H1 (cell line): ENCODE measurements at regions not wholly inside any gene's neighbourhood (a gene's known extent, or its start where the extent isn't known, plus 50 kb on each side); places are given as distances from the start of the nearest gene placed in this dataset.

Experiments used
- CTCF ChIA-PET: fragments of 300-600 bp; sonication (Branson Sonifier 250); formaldehyde crosslinking; loops from one replicate; lab custom pipeline; 2021; ENCODE audit not compliant: partially characterized antibody; lab: Charles Lee
- POLR2A ChIA-PET: fragments of 300-600 bp; sonication (Branson Sonifier 250); formaldehyde crosslinking; loops from one replicate; lab custom pipeline; 2021; ENCODE audit warnings: inconsistent platforms; ENCODE audit not compliant: partially characterized antibody; lab: Charles Lee
- DNase-seq, 2 experiments: peaks; one replicate each; pipeline versions ENCODE4 v3.0.0 to v3.0.0-alpha.2; 2010 to 2022; ENCODE audit warnings: low spot score in 2 of 2, low read depth in 1 of 2, mixed read lengths in 1 of 2
- FAIRE-seq: peaks from 2 replicates; lab custom pipeline; 2011; peaks lifted over from hg19 to GRCh38; lab: Jason Lieb, UNC
- H2AFZ ChIP-seq: 2 replicates; pipeline ENCODE4 v1.8.1; 2012; ENCODE audit warnings: low read length, inconsistent platforms
- H2AK5ac ChIP-seq: 2 replicates; pipeline ENCODE4 v1.6.1; 2013; ENCODE audit warnings: low read depth, low read length
- H2BK120ac ChIP-seq: replicated peaks from 2 replicates; pipeline ENCODE3; 2013; ENCODE audit warnings: low read depth, low read length, inconsistent platforms
- H2BK12ac ChIP-seq: 2 replicates; pipeline ENCODE4 v1.6.1; 2013; ENCODE audit warnings: low read depth, low read length
- H2BK15ac ChIP-seq: 2 replicates; pipeline ENCODE4 v1.6.1; 2013; ENCODE audit warnings: low read length
- H2BK20ac ChIP-seq: 2 replicates; pipeline ENCODE4 v1.6.1; 2013; ENCODE audit warnings: low read length
- H2BK5ac ChIP-seq: 2 replicates; pipeline ENCODE4 v1.6.1; 2013; ENCODE audit warnings: low read depth, low read length
- H3K14ac ChIP-seq: 2 replicates; pipeline ENCODE4 v1.6.1; 2013; ENCODE audit warnings: inconsistent platforms; ENCODE audit not compliant: insufficient read length
- H3K18ac ChIP-seq: 2 replicates; pipeline ENCODE4 v1.6.1; 2013; ENCODE audit warnings: low read length; ENCODE audit errors: extremely low read depth
- H3K23ac ChIP-seq: 2 replicates; pipeline ENCODE4 v1.6.1; 2013; ENCODE audit warnings: inconsistent platforms; ENCODE audit not compliant: insufficient read length
- H3K23me2 ChIP-seq: 2 replicates; pipeline ENCODE4 v1.6.1; 2013; ENCODE audit warnings: low read depth, low read length
- H3K27ac ChIP-seq: 2 replicates; pipeline ENCODE4 v1.6.1; 2011; ENCODE audit warnings: low read depth, low read length, inconsistent platforms
- H3K27me3 ChIP-seq, 4 experiments: replicated peaks in 1 of 4; 1 replicate in 1 of 4; 2 replicates in 3 of 4; pipeline versions ENCODE4 v1.6.1 to v1.8.1; 2011 to 2013; ENCODE audit warnings: low read length in 3 of 4, mild to moderate bottlenecking in 3 of 4, inconsistent platforms in 2 of 4, mixed read lengths in 2 of 4, moderate library complexity in 1 of 4; ENCODE audit not compliant: control insufficient read depth in 3 of 4, insufficient read depth in 3 of 4; ENCODE audit errors: extremely low read depth in 1 of 4
- H3K36me3 ChIP-seq, 4 experiments: 2 replicates each; pipeline versions ENCODE4 v1.6.1 to v1.8.1; 2011 to 2013; ENCODE audit warnings: mild to moderate bottlenecking in 4 of 4, low read length in 3 of 4, moderate library complexity in 2 of 4, control low read depth in 1 of 4, inconsistent platforms in 1 of 4; ENCODE audit not compliant: insufficient read depth in 4 of 4, control insufficient read depth in 2 of 4
- H3K4ac ChIP-seq: replicated peaks from 2 replicates; pipeline ENCODE3; 2013; ENCODE audit warnings: low read length, low read depth, mixed read lengths, inconsistent platforms; ENCODE audit not compliant: insufficient read length
- H3K4me1 ChIP-seq, 4 experiments: replicated peaks in 1 of 4; 1 replicate in 1 of 4; 2 replicates in 3 of 4; pipeline versions ENCODE4 v1.6.1 to v1.8.1; 2011 to 2013; ENCODE audit warnings: low read length in 3 of 4, inconsistent platforms in 2 of 4, mixed read lengths in 1 of 4; ENCODE audit not compliant: insufficient read depth in 4 of 4, control insufficient read depth in 3 of 4
- H3K4me2 ChIP-seq, 2 experiments: 2 replicates each; pipeline versions ENCODE4 v1.6.1 to v1.8.1; 2011 to 2013; ENCODE audit warnings: low read depth in 2 of 2, low read length in 2 of 2, control low read depth in 1 of 2, inconsistent platforms in 1 of 2, mild to moderate bottlenecking in 1 of 2; ENCODE audit not compliant: insufficient read depth in 1 of 2
- H3K4me3 ChIP-seq, 4 experiments: fragments of 200-600, 300-600 bp in 1 of 4; sonication (generic), shearing (Covaris generic), sonication (Bioruptor Twin) in 1 of 4; 2 replicates each; pipeline versions ENCODE4 v1.5.1 to v1.8.1; 2011 to 2016; ENCODE audit warnings: low read length in 4 of 4, low read depth in 3 of 4, control low read depth in 2 of 4, inconsistent platforms in 2 of 4, mild to moderate bottlenecking in 2 of 4, mixed read lengths in 1 of 4, moderate library complexity in 1 of 4; ENCODE audit not compliant: insufficient read depth in 2 of 4; ENCODE audit errors: extremely low read depth in 1 of 4
- H3K56ac ChIP-seq: replicated peaks from 2 replicates; pipeline ENCODE3; 2013; ENCODE audit warnings: low read depth, mild to moderate bottlenecking, mixed read lengths, low read length, inconsistent platforms; ENCODE audit not compliant: insufficient read length
- H3K79me1 ChIP-seq: 2 replicates; pipeline ENCODE4 v1.6.1; 2013; ENCODE audit warnings: low read depth, low read length, control low read depth
- H3K79me2 ChIP-seq, 2 experiments: 2 replicates each; pipeline versions ENCODE4 v1.6.1 to v1.8.1; 2012 to 2013; ENCODE audit warnings: low read length in 2 of 2, mild to moderate bottlenecking in 2 of 2, inconsistent platforms in 1 of 2; ENCODE audit not compliant: insufficient read depth in 2 of 2, control insufficient read depth in 1 of 2
- H3K9ac ChIP-seq, 4 experiments: replicated peaks in 1 of 4; 1 replicate in 1 of 4; 2 replicates in 3 of 4; pipeline versions ENCODE4 v1.6.1 to v1.8.1; 2011 to 2013; ENCODE audit warnings: low read depth in 3 of 4, low read length in 3 of 4, control low read depth in 2 of 4, mild to moderate bottlenecking in 2 of 4, moderate library complexity in 2 of 4, inconsistent platforms in 1 of 4; ENCODE audit errors: extremely low read depth in 1 of 4
- H3K9me3 ChIP-seq, 2 experiments: 2 replicates each; pipeline versions ENCODE4 v1.6.1 to v1.8.1; 2012 to 2013; ENCODE audit warnings: mild to moderate bottlenecking in 2 of 2, moderate library complexity in 2 of 2, control low read depth in 1 of 2, inconsistent platforms in 1 of 2, low read depth in 1 of 2, low read length in 1 of 2, mixed read lengths in 1 of 2; ENCODE audit not compliant: insufficient read depth in 2 of 2
- H4K20me1 ChIP-seq, 2 experiments: replicated peaks in 1 of 2; 2 replicates each; pipeline versions ENCODE3 to v1.8.1; 2011 to 2013; ENCODE audit warnings: inconsistent platforms in 2 of 2, low read length in 2 of 2, mild to moderate bottlenecking in 1 of 2; ENCODE audit not compliant: insufficient read depth in 2 of 2, control insufficient read depth in 1 of 2
- H4K5ac ChIP-seq: 2 replicates; pipeline ENCODE4 v1.6.1; 2013; ENCODE audit warnings: low read length, low read depth, mixed read lengths, inconsistent platforms; ENCODE audit not compliant: insufficient read length
- H4K8ac ChIP-seq: 2 replicates; pipeline ENCODE4 v1.8.0; 2013; ENCODE audit warnings: mild to moderate bottlenecking, moderate library complexity, low read length, inconsistent platforms; ENCODE audit not compliant: insufficient read depth; ENCODE audit errors: extremely low read depth
- H4K91ac ChIP-seq: replicated peaks from 2 replicates; pipeline ENCODE3; 2013; ENCODE audit warnings: low read length, mixed read lengths, inconsistent platforms; ENCODE audit not compliant: insufficient read length
- BACH1 ChIP-seq: IDR thresholded peaks from 2 replicates; pipeline ENCODE4 v1.6.1; 2012; ENCODE audit warnings: low read length, improper control_type of control experiment
- CBX5 ChIP-seq: fragments of 300-800, 300-1000 bp; sonication (generic); IDR thresholded peaks from 2 replicates; pipeline ENCODE4 v1.7.1; 2016; ENCODE audit warnings: antibody characterized with exemption, low read length, low read depth
- CBX8 ChIP-seq: fragments of 300-800, 300-1000 bp; sonication (generic); IDR thresholded peaks from 2 replicates; pipeline ENCODE4 v1.7.1; 2016; ENCODE audit warnings: low read depth, low read length, borderline replicate concordance
- CREB1 ChIP-seq: IDR thresholded peaks from 2 replicates; pipeline ENCODE4 v1.6.1; 2012; ENCODE audit warnings: inconsistent platforms
- CTBP2 ChIP-seq: IDR thresholded peaks from 2 replicates; pipeline ENCODE4 v1.7.0; 2011; ENCODE audit warnings: borderline replicate concordance, mild to moderate bottlenecking, moderate library complexity, mixed read lengths, low read length; ENCODE audit not compliant: insufficient read depth, insufficient read length
- FOSL1 ChIP-seq: IDR thresholded peaks from 2 replicates; pipeline ENCODE4 v1.6.1; 2011; ENCODE audit warnings: mild to moderate bottlenecking, low read depth, low read length, moderate library complexity; ENCODE audit not compliant: insufficient read depth
- JUN ChIP-seq: IDR thresholded peaks from 2 replicates; pipeline ENCODE4 v1.6.1; 2011; ENCODE audit warnings: low read depth, mild to moderate bottlenecking, improper control_type of control experiment, low read length
- PHF8 ChIP-seq: fragments of 200-600 bp; sonication (generic); conservative IDR thresholded peaks from 2 replicates; pipeline ENCODE4 v1.7.1; 2012; ENCODE audit warnings: low read depth, mild to moderate bottlenecking, inconsistent platforms, low read length, moderate library complexity
- RFX5 ChIP-seq: IDR thresholded peaks from 2 replicates; pipeline ENCODE4 v1.6.1; 2011; ENCODE audit warnings: low read depth, low read length, improper control_type of control experiment, borderline replicate concordance
- TAF1 ChIP-seq: IDR thresholded peaks from 2 replicates; pipeline ENCODE4 v1.6.1; 2011; ENCODE audit warnings: mild to moderate bottlenecking, low read depth, low read length
- TBP ChIP-seq: IDR thresholded peaks from 2 replicates; pipeline ENCODE4 v1.6.1; 2011; ENCODE audit warnings: low read depth, low read length, improper control_type of control experiment
- TEAD4 ChIP-seq: IDR thresholded peaks from 2 replicates; pipeline ENCODE4 v1.6.1; 2012; ENCODE audit warnings: low read depth, low read length, inconsistent platforms, mixed read lengths
- WGBS, 2 experiments: shearing (Covaris generic) in 1 of 2; methylation state at CpG; one replicate each; pipeline versions ENCODE4 v1.1.6 to v1.1.7; 2013 to 2015; ENCODE audit warnings: low lambda C conversion rate in 2 of 2, mixed read lengths in 2 of 2, inconsistent platforms in 1 of 2, low coverage in 1 of 2, missing lambda C conversion rate in 1 of 2; ENCODE audit not compliant: insufficient replicate concordance in 2 of 2, insufficient coverage in 1 of 2, insufficient read length in 1 of 2; ENCODE audit errors: extremely low coverage in 1 of 2, missing lambda C conversion rate in 1 of 2; 5-methylcytosine and 5-hydroxymethylcytosine counted together

DNA sequence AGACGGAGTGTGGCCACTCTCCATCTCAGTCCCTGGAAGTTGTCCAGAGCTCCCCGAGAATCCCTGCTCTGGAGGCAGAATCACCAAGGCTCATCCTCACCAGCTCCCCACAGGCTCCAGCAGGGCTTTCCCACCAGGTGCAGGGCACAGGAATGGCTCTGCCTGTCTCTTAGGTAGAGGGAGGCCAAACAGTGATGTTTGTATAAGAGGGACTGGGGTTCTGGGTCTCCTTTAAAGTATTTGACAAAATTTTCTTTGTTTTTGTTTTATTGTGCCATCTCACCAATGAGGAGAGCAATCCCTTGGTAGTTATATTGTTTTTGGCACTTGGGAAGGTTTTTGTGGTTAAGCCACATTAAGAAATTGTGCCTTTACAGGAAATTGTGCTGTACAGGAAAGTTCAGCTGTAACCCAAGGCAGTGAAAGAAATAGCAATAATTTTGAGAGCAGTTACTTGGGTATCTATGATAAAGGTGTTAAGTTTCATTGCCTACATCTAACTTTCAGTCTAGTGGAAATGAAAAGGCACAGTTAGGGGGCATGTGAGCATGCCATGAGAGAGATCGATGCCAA lies 219.3 kb upstream of the PRSS58 start:
- Histone ChIP-seq H3K27me3 (no peaks in the 10 kb centered on the region), H3K36me3 (no peaks in the 10 kb centered on the region), H3K14ac (no peak overlapping the region), H3K9ac (no peak overlapping the region), H3K79me2 (no peaks in the 10 kb centered on the region), H4K5ac (no peak overlapping the region), H3K4me3 (no peak overlapping the region), H4K8ac (no peak overlapping the region), H2AK5ac (no peak overlapping the region), H3K4ac (no peak overlapping the region), H2BK5ac (no peak overlapping the region), H3K4me2 (no peak overlapping the region), H3K23me2 (no peaks in the 10 kb centered on the region), H4K91ac (no peak overlapping the region), H3K27ac (no peak overlapping the region), H2BK120ac (no peak overlapping the region), H4K20me1 (no peaks in the 10 kb centered on the region), H2BK20ac (no peak overlapping the region)
- WGBS, 2 experiments: 79% methylated on average over 3 of the region's 3 CpGs; no CpG with 5 or more reads in 1 of the 2 experiments
- CTCF ChIA-PET: interaction anchor here (0.6 to 32.4 kb wide), 13 partner anchors 4 to 516 kb away, joined by 3 to 682 read pairs (median 11); no protein-coding TSS in a partner anchor
- FAIRE-seq: no peak
- TF ChIP-seq CTBP2: no peak
- TF ChIP-seq CBX8: no peak
- no peak for TF ChIP-seq FOSL1
- no peak for TF ChIP-seq RFX5
- no peak for TF ChIP-seq TAF1
- no peak for TF ChIP-seq CREB1
- TF ChIP-seq TEAD4: no peak
- no peak for TF ChIP-seq PHF8
- TF ChIP-seq CBX5: no peak
- TF ChIP-seq JUN: no peak
- no peak for TF ChIP-seq BACH1
- TF ChIP-seq TBP: no peak
- TF ChIP-seq, all 59 proteins: peak for 0
- Histone ChIP-seq H3K18ac (no peak overlapping the region), H2BK15ac (no peak overlapping the region), H3K9me3 (no peaks in the 10 kb centered on the region), H3K23ac (no peak overlapping the region), H3K4me1 (no peaks in the 10 kb centered on the region), H2BK12ac (no peak overlapping the region), H3K79me1 (no peaks in the 10 kb centered on the region), H2AFZ (no peak overlapping the region), H3K56ac (no peak overlapping the region)
- POLR2A ChIA-PET: no interaction called here
- DNase-seq: no peak
